HepG2 (cell line): ENCODE measurements at regions not wholly inside any gene's neighbourhood (a gene's known extent, or its start where the extent isn't known, plus 50 kb on each side); places are given as distances from the start of the nearest gene placed in this dataset.

Source experiments
- CEBPB ChIP-seq: IDR thresholded peaks from 2 replicates; pipeline ENCODE4 v1.6.1; 2011; ENCODE audit warnings: low read depth, low read length, improper control_type of control experiment, borderline replicate concordance
- ELF1 ChIP-seq: sonication (generic); formaldehyde crosslinking; IDR thresholded peaks from 2 replicates; pipeline ENCODE4 v1.4.0; 2020; ENCODE audit warnings: missing genetic modification reagents
- KAT2B ChIP-seq: fragments of 150-350 bp; IDR thresholded peaks from 2 replicates; pipeline ENCODE4 v1.6.1; 2014; ENCODE audit warnings: low read depth, low read length, borderline replicate concordance
- NPAS2 ChIP-seq: sonication (generic); formaldehyde crosslinking; IDR thresholded peaks from 2 replicates; pipeline ENCODE4 v1.8.0; 2022; ENCODE audit warnings: mild to moderate bottlenecking, missing genetic modification reagents, borderline replicate concordance
- NR2F1 ChIP-seq, 2 experiments: fragments of 450-650 bp in 1 of 2; formaldehyde crosslinking in 1 of 2; IDR thresholded peaks; 2 replicates each; pipeline versions ENCODE4 v1.5.0 to v1.6.1; 2016 to 2020; ENCODE audit warnings: mild to moderate bottlenecking in 1 of 2, missing compliant biosample characterization in 1 of 2, missing genetic modification reagents in 1 of 2, moderate library complexity in 1 of 2
- SIN3A ChIP-seq: IDR thresholded peaks from 2 replicates; pipeline ENCODE4 v1.6.1; 2011; ENCODE audit warnings: low read depth, mild to moderate bottlenecking, control low read depth, low read length, borderline replicate concordance
- ZNF207 ChIP-seq: fragments of 450-650 bp; IDR thresholded peaks from 2 replicates; pipeline ENCODE4 v1.6.1; 2016; ENCODE audit warnings: antibody characterized with exemption, borderline replicate concordance
- ZNF430 ChIP-seq: sonication (generic); formaldehyde crosslinking; IDR thresholded peaks from 2 replicates; pipeline ENCODE4 v1.9.0; 2021; ENCODE audit warnings: mild to moderate bottlenecking, missing genetic modification reagents
- ZNF501 ChIP-seq: sonication (generic); formaldehyde crosslinking; IDR thresholded peaks from 2 replicates; pipeline ENCODE4 v1.5.1; 2020; ENCODE audit warnings: mild to moderate bottlenecking, moderate library complexity, missing genetic modification reagents
- TF ChIP-seq, protein P1 (sequence below): sonication (generic); formaldehyde crosslinking; IDR thresholded peaks from 2 replicates; pipeline ENCODE4 v1.4.0; 2020; ENCODE audit warnings: missing genetic modification reagents
- TF ChIP-seq, protein P2 (sequence below): sonication (generic); formaldehyde crosslinking; IDR thresholded peaks from 2 replicates; pipeline ENCODE4 v1.5.0; 2020; ENCODE audit warnings: mild to moderate bottlenecking, missing genetic modification reagents, moderate library complexity

DNA sequence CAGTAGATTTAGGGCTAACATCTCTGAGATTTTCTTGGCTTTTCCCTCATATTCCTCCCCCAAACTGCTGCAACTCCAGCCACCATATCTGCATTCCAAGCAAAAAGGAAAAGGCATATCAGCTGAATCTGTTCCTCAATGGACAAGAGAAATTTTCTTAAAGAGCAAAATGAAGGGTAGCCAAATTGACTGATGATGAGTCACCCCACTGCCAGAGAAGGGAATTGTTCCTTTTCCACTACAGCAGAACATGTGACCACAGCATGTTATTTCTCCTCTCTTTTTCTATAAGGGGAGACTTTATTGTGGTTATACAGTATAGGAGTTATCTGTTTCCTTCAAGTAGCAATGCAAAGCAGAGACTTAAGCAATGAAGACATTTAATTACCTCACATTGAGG, 172.5 kb downstream of the MTHFS start:
- TF ChIP-seq ELF1 (CRISPR knock-in tag) = no peak
- no peak for TF ChIP-seq ZNF430 (CRISPR knock-in tag)
- no peak for TF ChIP-seq ZNF501 (CRISPR knock-in tag)
- no peak for TF ChIP-seq NPAS2 (CRISPR knock-in tag)
- TF ChIP-seq KAT2B = no peak
- TF ChIP-seq CEBPB = no peak
- TF ChIP-seq, protein P1, sequence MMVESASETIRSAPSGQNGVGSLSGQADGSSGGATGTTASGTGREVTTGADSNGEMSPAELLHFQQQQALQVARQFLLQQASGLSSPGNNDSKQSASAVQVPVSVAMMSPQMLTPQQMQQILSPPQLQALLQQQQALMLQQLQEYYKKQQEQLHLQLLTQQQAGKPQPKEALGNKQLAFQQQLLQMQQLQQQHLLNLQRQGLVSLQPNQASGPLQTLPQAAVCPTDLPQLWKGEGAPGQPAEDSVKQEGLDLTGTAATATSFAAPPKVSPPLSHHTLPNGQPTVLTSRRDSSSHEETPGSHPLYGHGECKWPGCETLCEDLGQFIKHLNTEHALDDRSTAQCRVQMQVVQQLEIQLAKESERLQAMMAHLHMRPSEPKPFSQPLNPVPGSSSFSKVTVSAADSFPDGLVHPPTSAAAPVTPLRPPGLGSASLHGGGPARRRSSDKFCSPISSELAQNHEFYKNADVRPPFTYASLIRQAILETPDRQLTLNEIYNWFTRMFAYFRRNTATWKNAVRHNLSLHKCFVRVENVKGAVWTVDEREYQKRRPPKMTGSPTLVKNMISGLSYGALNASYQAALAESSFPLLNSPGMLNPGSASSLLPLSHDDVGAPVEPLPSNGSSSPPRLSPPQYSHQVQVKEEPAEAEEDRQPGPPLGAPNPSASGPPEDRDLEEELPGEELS = no peak
- no peak for TF ChIP-seq SIN3A
- no peak for TF ChIP-seq ZNF207
- TF ChIP-seq, protein P2, sequence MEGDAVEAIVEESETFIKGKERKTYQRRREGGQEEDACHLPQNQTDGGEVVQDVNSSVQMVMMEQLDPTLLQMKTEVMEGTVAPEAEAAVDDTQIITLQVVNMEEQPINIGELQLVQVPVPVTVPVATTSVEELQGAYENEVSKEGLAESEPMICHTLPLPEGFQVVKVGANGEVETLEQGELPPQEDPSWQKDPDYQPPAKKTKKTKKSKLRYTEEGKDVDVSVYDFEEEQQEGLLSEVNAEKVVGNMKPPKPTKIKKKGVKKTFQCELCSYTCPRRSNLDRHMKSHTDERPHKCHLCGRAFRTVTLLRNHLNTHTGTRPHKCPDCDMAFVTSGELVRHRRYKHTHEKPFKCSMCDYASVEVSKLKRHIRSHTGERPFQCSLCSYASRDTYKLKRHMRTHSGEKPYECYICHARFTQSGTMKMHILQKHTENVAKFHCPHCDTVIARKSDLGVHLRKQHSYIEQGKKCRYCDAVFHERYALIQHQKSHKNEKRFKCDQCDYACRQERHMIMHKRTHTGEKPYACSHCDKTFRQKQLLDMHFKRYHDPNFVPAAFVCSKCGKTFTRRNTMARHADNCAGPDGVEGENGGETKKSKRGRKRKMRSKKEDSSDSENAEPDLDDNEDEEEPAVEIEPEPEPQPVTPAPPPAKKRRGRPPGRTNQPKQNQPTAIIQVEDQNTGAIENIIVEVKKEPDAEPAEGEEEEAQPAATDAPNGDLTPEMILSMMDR (CRISPR knock-in tag) = no peak
- no peak for TF ChIP-seq NR2F1 (CRISPR knock-in tag; IDR thresholded peaks at IDR 0.05)
